ENCODE measurements at regions not wholly inside any gene's neighbourhood (a gene's known extent, or its start where the extent isn't known, plus 50 kb on each side); places are given as distances from the start of the nearest gene placed in this dataset.

- DNase-seq (ENCODE audit: low spot score): no peak
These were observed 298.4 kb downstream of the MAFB start for GRCh38 chr20:40390654-40391053.

GRCh38 chr20:40370800-40371199 lies 318.2 kb downstream of the MAFB start:
- no peak for DNase-seq (ENCODE audit: low spot score)

- no peak for DNase-seq (ENCODE audit: low spot score)
These were observed 320.2 kb downstream of the MAFB start for GRCh38 chr20:40368876-40369275.

GRCh38 chr20:40361916-40362315 lies 327.1 kb downstream of the MAFB start:
- no peak for DNase-seq (ENCODE audit: low spot score)

- no peak for DNase-seq (ENCODE audit: low spot score)
These were observed 329.7 kb downstream of the MAFB start for GRCh38 chr20:40359131-40359912.

- DNase-seq (ENCODE audit: low spot score): no peak
These were observed 334.2 kb downstream of the MAFB start for GRCh38 chr20:40354880-40355279.

- no peak for DNase-seq (ENCODE audit: low spot score)
These were observed 345.6 kb downstream of the MAFB start for GRCh38 chr20:40343390-40343789.

GRCh38 chr20:40341561-40341960 lies 347.5 kb downstream of the MAFB start:
- no peak for DNase-seq (ENCODE audit: low spot score)

- DNase-seq (ENCODE audit: low spot score): peak; percentile 87
These were observed 349.2 kb downstream of the MAFB start for GRCh38 chr20:40339661-40340449.

GRCh38 chr20:40336533-40336932 lies 352.5 kb downstream of the MAFB start:
- no peak for DNase-seq (ENCODE audit: low spot score)

GRCh38 chr20:40335901-40336351 lies 353.1 kb downstream of the MAFB start:
- no peak for DNase-seq (ENCODE audit: low spot score)

GRCh38 chr20:40335437-40335836 lies 353.6 kb downstream of the MAFB start:
- DNase-seq (ENCODE audit: low spot score): no peak

GRCh38 chr20:40333591-40333990 lies 355.4 kb downstream of the MAFB start:
- no peak for DNase-seq (ENCODE audit: low spot score)

GRCh38 chr20:40331807-40332560 lies 357.1 kb downstream of the MAFB start:
- no peak for DNase-seq (ENCODE audit: low spot score)

- no peak for DNase-seq (ENCODE audit: low spot score)
These were observed 357.8 kb downstream of the MAFB start for GRCh38 chr20:40331249-40331648.

- DNase-seq (ENCODE audit: low spot score): no peak
These were observed 359.7 kb downstream of the MAFB start for GRCh38 chr20:40329321-40329720.

GRCh38 chr20:40326784-40327183 lies 362.3 kb downstream of the MAFB start:
- DNase-seq (ENCODE audit: low spot score): no peak

GRCh38 chr20:40325006-40325568 lies 363.9 kb downstream of the MAFB start:
- DNase-seq (ENCODE audit: low spot score): peak; percentile 3

GRCh38 chr20:40323361-40323794 lies 365.7 kb downstream of the MAFB start:
- DNase-seq (ENCODE audit: low spot score): no peak

- DNase-seq (ENCODE audit: low spot score): no peak
These were observed 366.1 kb downstream of the MAFB start for GRCh38 chr20:40322941-40323340.

- no peak for DNase-seq (ENCODE audit: low spot score)
These were observed 368.5 kb downstream of the MAFB start for GRCh38 chr20:40320517-40321011.
